ENCODE measurements at regions not wholly inside any gene's neighbourhood (a gene's known extent, or its start where the extent isn't known, plus 50 kb on each side); places are given as distances from the start of the nearest gene placed in this dataset.

DNA sequence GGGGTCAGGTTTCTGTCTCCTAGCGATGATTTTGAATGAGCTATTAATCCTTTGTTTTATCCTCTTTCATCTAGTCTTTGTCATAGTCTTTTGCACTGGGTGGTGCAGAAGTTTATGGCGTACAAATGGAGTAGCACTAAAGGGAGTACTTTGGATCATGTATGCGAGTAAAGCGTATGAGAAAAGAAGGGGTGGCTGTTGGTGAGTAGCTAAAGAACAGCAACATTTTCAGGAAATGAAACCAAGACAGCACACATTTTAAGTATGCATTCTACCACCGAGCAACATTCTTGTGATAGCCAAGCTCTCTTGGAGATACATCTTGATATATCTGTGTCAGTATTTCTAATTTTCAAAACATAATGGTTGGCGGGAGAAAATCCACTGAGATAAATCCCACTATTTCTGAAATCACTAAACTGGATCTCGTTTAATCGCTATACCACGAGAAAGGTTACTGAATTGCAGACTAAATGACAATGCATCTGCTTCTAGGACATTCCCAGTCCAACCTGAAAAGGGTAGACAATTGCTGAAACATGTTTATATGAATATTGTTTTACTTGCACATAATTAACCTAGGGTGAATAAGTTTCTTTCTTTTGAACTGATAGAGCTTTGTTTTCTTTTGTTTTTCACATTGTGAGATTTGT, 196.1 kb downstream of the TRIM27 start:
- intact Hi-C loops (cut with micrococcal nuclease) = loop anchor here (2.0 kb wide), 1 partner anchor 13 kb away; no protein-coding TSS in a partner anchor

- intact Hi-C loops (cut with micrococcal nuclease) = loop anchor here (2.0 to 10.0 kb wide), 2 partner anchors 15 to 1445 kb away; no protein-coding TSS in a partner anchor
Measured at GRCh38 chr6:28729501-28730402, 194.0 kb downstream of the TRIM27 start.

- intact Hi-C loops (cut with micrococcal nuclease) = loop anchor here (10.0 kb wide), 1 partner anchor 1447 kb away; no protein-coding TSS in a partner anchor
Measured at GRCh38 chr6:28732052-28732451, 191.7 kb downstream of the TRIM27 start.

GRCh38 chr6:28734443-28734959, 189.3 kb downstream of the TRIM27 start:
- intact Hi-C loops (cut with micrococcal nuclease) = loop anchor here (10.0 kb wide), 1 partner anchor 1450 kb away; no protein-coding TSS in a partner anchor

GRCh38 chr6:28736121-28736520, 187.7 kb downstream of the TRIM27 start:
- intact Hi-C loops (cut with micrococcal nuclease) = loop anchor here (5.0 to 10.0 kb wide), 3 partner anchors 41 to 1451 kb away; no protein-coding TSS in a partner anchor

DNA sequence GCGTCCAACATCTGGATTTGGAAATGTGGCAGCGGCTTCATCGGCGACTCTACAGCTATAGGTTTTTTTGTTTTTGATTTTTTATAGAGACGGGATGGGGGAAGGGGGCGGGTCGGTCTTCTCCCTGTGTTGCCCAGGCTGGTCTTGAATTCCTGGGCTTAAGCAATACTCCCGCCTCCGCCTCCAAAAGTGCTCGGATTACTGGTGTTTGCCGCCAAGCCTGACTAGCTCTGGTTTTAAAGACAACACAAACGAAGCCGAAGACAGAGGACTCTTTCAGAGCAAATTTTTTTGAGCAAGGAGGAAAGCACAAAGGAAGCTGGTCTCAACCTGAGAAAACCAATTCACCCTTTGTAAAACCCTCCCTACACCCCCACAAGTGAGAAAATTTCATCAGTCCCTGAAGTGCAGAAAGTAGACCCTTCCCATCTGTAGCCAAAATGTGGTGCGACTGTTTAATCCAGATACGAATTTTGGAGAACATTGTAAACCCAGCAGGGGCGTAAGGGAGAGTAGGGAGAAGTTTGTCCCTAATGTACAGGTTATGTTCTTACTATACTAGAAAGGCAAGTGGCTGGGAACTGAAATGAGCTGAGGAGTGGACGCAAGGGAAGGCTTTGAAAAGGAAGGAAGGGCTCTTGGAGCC, 185.9 kb downstream of the TRIM27 start:
- intact Hi-C loops (cut with micrococcal nuclease) = loop anchor here (5.0 to 10.0 kb wide), 3 partner anchors 39 to 1453 kb away; no protein-coding TSS in a partner anchor

GRCh38 chr6:28738396-28738765, 185.4 kb downstream of the TRIM27 start:
- intact Hi-C loops (cut with micrococcal nuclease) = loop anchor here (5.0 to 10.0 kb wide), 3 partner anchors 39 to 1454 kb away; no protein-coding TSS in a partner anchor

DNA sequence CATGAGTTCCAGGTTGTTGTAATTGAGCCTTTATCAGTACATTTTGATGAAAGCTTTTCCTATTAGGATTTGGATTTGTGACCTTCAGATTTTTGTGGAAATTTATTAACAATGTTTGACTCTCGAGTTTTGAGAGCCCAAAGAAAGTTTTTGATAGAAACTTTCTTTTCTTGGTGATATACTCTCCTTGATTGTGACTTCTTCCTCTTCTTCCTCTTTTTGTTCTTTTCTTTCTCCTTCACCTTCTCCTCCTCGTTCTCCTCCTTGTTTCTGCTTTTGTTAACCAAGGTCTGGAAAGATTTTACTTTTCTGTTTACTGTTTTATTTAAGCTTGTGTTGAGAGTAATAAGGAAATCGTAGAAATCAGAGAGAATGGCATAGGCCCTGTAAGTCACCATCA, 182.4 kb downstream of the TRIM27 start:
- intact Hi-C loops (cut with micrococcal nuclease) = no loop called here

GRCh38 chr6:28742668-28743270, 181.0 kb downstream of the TRIM27 start:
- intact Hi-C loops (cut with micrococcal nuclease) = no loop called here

DNA sequence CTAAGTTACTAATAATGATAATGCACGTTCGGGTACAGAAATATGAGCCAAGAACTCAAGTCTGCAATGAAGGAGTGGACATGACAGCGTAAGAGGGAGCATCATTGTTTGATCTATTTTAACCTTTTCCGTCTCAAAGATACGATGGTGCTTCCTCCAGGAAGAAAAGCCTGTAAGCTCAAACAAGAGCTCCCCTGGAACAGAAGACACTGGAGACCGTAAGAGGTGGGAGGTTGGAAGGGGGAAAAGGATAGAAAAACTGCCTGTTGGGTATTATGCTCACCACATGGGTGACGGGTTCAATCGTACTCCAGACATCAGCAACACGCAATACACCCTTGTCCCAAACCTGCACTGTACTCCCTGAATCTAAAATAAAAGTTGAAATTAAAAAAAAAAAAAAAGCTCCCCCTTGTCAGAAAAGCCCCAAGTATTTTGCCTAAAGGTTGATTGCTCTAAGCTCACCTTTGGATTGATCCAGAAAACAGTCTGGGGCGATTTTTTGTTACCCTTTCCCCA, 180.5 kb downstream of the TRIM27 start:
- intact Hi-C loops (cut with micrococcal nuclease) = no loop called here

DNA sequence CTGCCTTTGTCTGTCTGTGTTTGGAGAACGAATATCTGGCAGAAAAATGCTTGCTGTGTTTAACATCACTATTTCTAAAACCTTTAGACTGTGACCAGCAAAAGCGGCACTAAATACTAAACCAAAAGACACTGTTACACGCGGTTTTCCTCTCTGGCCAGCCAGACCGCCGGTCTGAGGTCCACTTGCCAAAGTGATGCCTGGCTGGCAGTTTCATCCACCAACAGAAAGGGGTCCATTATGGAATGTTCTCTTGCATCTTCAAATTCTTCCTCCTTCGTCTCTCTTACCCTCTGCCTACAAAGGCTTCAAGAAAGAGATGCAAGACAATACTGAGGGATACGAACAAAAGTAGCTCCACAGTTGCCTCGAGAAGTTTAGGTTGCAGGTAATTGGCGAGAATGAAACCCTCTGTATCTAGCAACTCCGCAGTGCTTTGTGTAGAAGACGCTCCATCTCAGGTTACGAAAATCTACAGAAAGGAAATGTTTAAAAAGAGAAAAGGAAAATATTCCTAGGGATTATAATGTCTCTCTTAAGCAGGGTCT, 176.6 kb downstream of the TRIM27 start:
- intact Hi-C loops (cut with micrococcal nuclease) = no loop called here

- intact Hi-C loops (cut with micrococcal nuclease) = no loop called here
Measured at GRCh38 chr6:28747631-28748157, 176.1 kb downstream of the TRIM27 start.

DNA sequence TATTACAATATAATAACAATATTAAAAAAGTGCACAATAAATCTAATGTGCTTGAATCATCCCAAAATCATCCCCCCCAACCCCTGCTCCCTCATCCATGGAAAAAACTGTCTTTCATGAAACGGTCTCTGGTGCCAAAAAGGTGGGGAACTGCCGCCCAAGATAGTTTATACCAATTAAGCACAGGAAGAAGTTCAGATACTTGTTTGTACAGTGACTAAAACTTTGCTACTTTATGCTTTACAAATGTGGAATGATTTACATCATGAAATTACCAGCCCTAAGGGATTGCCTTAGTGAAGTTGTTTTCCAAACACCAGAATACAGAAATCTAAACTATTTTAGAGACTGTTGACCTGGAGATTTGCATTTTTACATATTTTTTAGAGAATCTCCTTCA, 175.6 kb downstream of the TRIM27 start:
- intact Hi-C loops (cut with micrococcal nuclease) = no loop called here

DNA sequence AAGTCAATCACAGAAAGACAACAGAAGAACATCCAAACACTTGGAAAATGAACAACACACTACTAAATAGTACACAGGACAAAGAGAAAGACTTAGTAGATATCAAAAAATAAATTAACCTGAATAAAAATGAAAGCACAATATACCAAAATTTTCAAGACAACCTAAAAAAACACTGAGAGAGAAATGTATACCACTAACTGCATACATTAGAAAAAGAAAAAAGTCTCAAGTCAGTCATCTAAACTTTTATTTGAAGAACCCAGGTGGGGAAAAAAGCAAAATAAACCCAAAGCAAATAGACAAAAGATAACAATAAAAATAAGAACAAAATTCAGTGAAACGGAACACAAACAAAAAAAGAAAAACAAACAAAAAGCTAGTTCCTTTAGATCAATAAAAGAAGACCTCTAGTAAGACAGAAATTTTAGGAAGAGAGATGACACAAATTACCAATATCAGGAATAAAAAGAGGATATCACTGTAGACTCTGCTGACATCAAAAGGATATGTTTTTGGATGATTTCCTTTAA, 172.8 kb downstream of the TRIM27 start:
- intact Hi-C loops (cut with micrococcal nuclease) = no loop called here

DNA sequence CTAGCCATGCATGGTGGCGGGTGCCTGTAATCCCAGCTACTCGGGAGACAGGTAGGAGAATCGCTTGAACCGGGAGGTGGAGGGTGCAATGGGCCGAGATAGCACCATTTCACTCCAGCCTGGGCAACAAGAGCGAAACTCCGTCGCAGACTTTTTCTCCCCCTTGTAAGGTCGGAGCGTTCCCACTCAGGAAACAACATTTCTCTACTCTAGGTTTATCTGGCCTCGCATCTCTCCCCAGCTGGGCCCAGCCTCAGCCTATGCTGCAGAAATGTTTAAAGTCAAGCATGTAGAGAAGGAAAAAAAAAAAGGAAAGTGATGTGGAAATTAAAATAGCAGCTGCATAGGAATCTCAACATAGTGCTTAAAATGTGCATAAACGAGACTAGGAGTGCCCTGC, 172.3 kb downstream of the TRIM27 start:
- intact Hi-C loops (cut with micrococcal nuclease) = no loop called here

GRCh38 chr6:28751963-28752350, 171.8 kb downstream of the TRIM27 start:
- intact Hi-C loops (cut with micrococcal nuclease) = no loop called here

- intact Hi-C loops (cut with micrococcal nuclease) = no loop called here
Measured at GRCh38 chr6:28757429-28758045, 166.2 kb downstream of the TRIM27 start.

- intact Hi-C loops (cut with micrococcal nuclease) = no loop called here
Measured at GRCh38 chr6:28758046-28758817, 165.6 kb downstream of the TRIM27 start.

GRCh38 chr6:28758818-28759235, 165.0 kb downstream of the TRIM27 start:
- intact Hi-C loops (cut with micrococcal nuclease) = no loop called here

All from T-helper 2 cell treated with Interferon-gamma antibody and Interleukin-4, amounts not matched to agents 100 ng/mL and 5 ng/mL, for 36 hours (primary cell).